Endothelial cell of umbilical vein (primary cell): ENCODE measurements at regions not wholly inside any gene's neighbourhood (a gene's known extent, or its start where the extent isn't known, plus 50 kb on each side); places are given as distances from the start of the nearest gene placed in this dataset.

Experiments used
- BruUV-seq: library from RNA; stranded (reverse); fragments of 400-500 nt; replicated peaks from 2 replicates; lab custom pipeline; 2021; lab: Mats Ljungman, UMichigan
- CTCF ChIA-PET: fragments of 300-600, 350-600 bp; sonication (Branson Sonifier 250); formaldehyde crosslinking; loops from one replicate; lab custom pipeline; 2021; ENCODE audit warnings: antibody characterized with exemption, inconsistent platforms; lab: Charles Lee
- POLR2A ChIA-PET: fragments of 300-600, 350-600 bp; sonication (Branson Sonifier 250); formaldehyde crosslinking; loops from one replicate; lab custom pipeline; 2021; ENCODE audit warnings: antibody characterized with exemption, inconsistent platforms; lab: Charles Lee
- DNase-seq: peaks from one replicate; pipeline ENCODE4 v3.0.0-alpha.2; 2011; ENCODE audit warnings: low read depth, low spot score
- FAIRE-seq: peaks from 2 replicates; lab custom pipeline; 2011; peaks lifted over from hg19 to GRCh38; lab: Jason Lieb, UNC
- H2AFZ ChIP-seq: 2 replicates; pipeline ENCODE4 v1.6.0; 2012; ENCODE audit warnings: low read depth, low read length, control low read depth, inconsistent platforms
- H3K27ac ChIP-seq: 2 replicates; pipeline ENCODE4 v1.5.1; 2011; ENCODE audit warnings: low read depth, mild to moderate bottlenecking, control low read depth, low read length, moderate library complexity; ENCODE audit not compliant: insufficient read depth
- H3K27me3 ChIP-seq, 2 experiments: 2 replicates each; pipeline versions ENCODE4 v1.6.0 to v1.6.1; 2011; ENCODE audit warnings: low read length in 2 of 2, mixed read lengths in 1 of 2; ENCODE audit not compliant: control insufficient read depth in 2 of 2, insufficient read depth in 2 of 2
- H3K36me3 ChIP-seq, 2 experiments: 2 replicates in 1 of 2; 3 replicates in 1 of 2; pipeline ENCODE4 v1.5.1; 2011; ENCODE audit warnings: low read length in 2 of 2, mild to moderate bottlenecking in 1 of 2, moderate library complexity in 1 of 2; ENCODE audit not compliant: control insufficient read depth in 2 of 2, insufficient read depth in 2 of 2; ENCODE audit errors: extremely low read depth in 1 of 2
- H3K4me1 ChIP-seq: 3 replicates; pipeline ENCODE4 v1.5.1; 2011; ENCODE audit warnings: mild to moderate bottlenecking, low read length; ENCODE audit not compliant: control insufficient read depth, insufficient read depth; ENCODE audit errors: extremely low read depth
- H3K4me2 ChIP-seq: 2 replicates; pipeline ENCODE4 v1.6.1; 2011; ENCODE audit warnings: low read length, control low read depth, mixed read lengths; ENCODE audit not compliant: insufficient read depth
- H3K4me3 ChIP-seq, 3 experiments: fragments of 200-600 bp in 1 of 3; sonication (generic), shearing (Covaris generic) in 1 of 3; replicated peaks in 1 of 3; 2 replicates each; pipeline ENCODE4 v1.5.1; 2011 to 2016; ENCODE audit warnings: control low read depth in 3 of 3, low read length in 3 of 3, mild to moderate bottlenecking in 2 of 3, inconsistent platforms in 1 of 3, low read depth in 1 of 3, moderate library complexity in 1 of 3; ENCODE audit not compliant: insufficient read depth in 1 of 3
- H3K79me2 ChIP-seq: 2 replicates; pipeline ENCODE4 v1.6.0; 2012; ENCODE audit warnings: low read length, inconsistent platforms; ENCODE audit not compliant: control insufficient read depth, insufficient read depth
- H3K9ac ChIP-seq: replicated peaks from 2 replicates; pipeline ENCODE3; 2011; ENCODE audit warnings: low read length, control low read depth; ENCODE audit not compliant: insufficient read depth; ENCODE audit errors: extremely low read depth
- H3K9me1 ChIP-seq: replicated peaks from 3 replicates; pipeline ENCODE4 v1.6.0; 2011; ENCODE audit warnings: mild to moderate bottlenecking, low read length; ENCODE audit not compliant: control insufficient read depth, insufficient read depth; ENCODE audit errors: extremely low read depth
- H3K9me3 ChIP-seq: replicated peaks from 2 replicates; pipeline ENCODE4 v1.5.1; 2012; ENCODE audit warnings: low read length, inconsistent platforms; ENCODE audit not compliant: control insufficient read depth, insufficient read depth
- H4K20me1 ChIP-seq: replicated peaks from 2 replicates; pipeline ENCODE3; 2011; ENCODE audit warnings: mild to moderate bottlenecking, low read length; ENCODE audit not compliant: control insufficient read depth, insufficient read depth; ENCODE audit errors: extremely low read depth
- CTCF ChIP-seq, 2 donors: IDR thresholded peaks; 1 replicate in 1 of 2; 2 replicates in 1 of 2; pipeline ENCODE4 v1.5.1; 2011; ENCODE audit warnings: low read length in 2 of 2, mild to moderate bottlenecking in 2 of 2, moderate library complexity in 2 of 2, control low read depth in 1 of 2, inconsistent platforms in 1 of 2, low read depth in 1 of 2; ENCODE audit not compliant: insufficient read depth in 1 of 2; ENCODE audit errors: extremely low read depth in 1 of 2
- EZH2 ChIP-seq: IDR thresholded peaks from 2 replicates; pipeline ENCODE4 v1.6.1; 2012; ENCODE audit warnings: borderline replicate concordance, low read depth, mild to moderate bottlenecking, moderate library complexity, low read length, inconsistent platforms; ENCODE audit not compliant: severe bottlenecking
- FOS ChIP-seq: IDR thresholded peaks from 2 replicates; pipeline ENCODE4 v1.6.1; 2011; ENCODE audit warnings: mild to moderate bottlenecking, low read length, moderate library complexity, borderline replicate concordance; ENCODE audit not compliant: insufficient read depth
- GATA2 ChIP-seq: IDR thresholded peaks from 2 replicates; pipeline ENCODE4 v1.7.0; 2011; ENCODE audit warnings: low read depth, mild to moderate bottlenecking, moderate library complexity, mixed read lengths, low read length; ENCODE audit not compliant: insufficient read length, insufficient read depth
- JUN ChIP-seq: IDR thresholded peaks from 2 replicates; pipeline ENCODE4 v1.6.1; 2011; ENCODE audit warnings: borderline replicate concordance, low read depth; ENCODE audit not compliant: insufficient read length, insufficient read depth
- MAX ChIP-seq: IDR thresholded peaks from 2 replicates; pipeline ENCODE4 v1.6.1; 2011; ENCODE audit not compliant: insufficient read depth, insufficient read length
- MYC ChIP-seq: IDR thresholded peaks from one replicate; pipeline ENCODE4 v1.6.1; 2011; ENCODE audit warnings: mild to moderate bottlenecking, low read depth, low read length
- POLR2A ChIP-seq: IDR thresholded peaks from 2 replicates; pipeline ENCODE4 v1.6.1; 2012; ENCODE audit warnings: low read depth, mild to moderate bottlenecking, control low read depth, low read length
- POLR2AphosphoS5 ChIP-seq: IDR thresholded peaks from 2 replicates; pipeline ENCODE4 v1.6.1; 2012; ENCODE audit warnings: low read depth, mild to moderate bottlenecking, control low read depth, low read length, moderate library complexity; ENCODE audit not compliant: insufficient read depth
- dilution Hi-C: fragments of 300-500 bp; cut with MboI; formaldehyde crosslinking; loops from one replicate; pipeline ENCODE4 v1.15.0; 2019; ENCODE audit warnings: low sequenced_read_pairs; ENCODE audit not compliant: extremely low pct_ligation_motif_present
- intact Hi-C: fragments of 100-400 bp; cut with micrococcal nuclease; formaldehyde crosslinking; loops from one replicate; pipeline ENCODE4 v1.10.0; 2022

- FAIRE-seq = no peak
- H3K4me3 ChIP-seq = no peak overlapping the region
- no TSS peak for BruUV-seq
- CTCF ChIA-PET = no interaction called here
- no peaks in the 10 kb centered on the region for H3K4me1 ChIP-seq
- H3K36me3 ChIP-seq = no peaks in the 10 kb centered on the region
- H4K20me1 ChIP-seq = no peaks in the 10 kb centered on the region
- H3K27ac ChIP-seq = no peak overlapping the region
- intact Hi-C loops = no loop called here
- no peak for DNase-seq
- TF ChIP-seq GATA2 (no peak), EZH2 (no peak), POLR2AphosphoS5 (no peak), MYC (no peak), FOS (no peak), MAX (no peak), POLR2A (no peak), JUN (no peak), CTCF (IDR thresholded peaks at IDR 0.05; ENCODE audit: extremely low read depth in 1 of 2, insufficient read depth in 1 of 2, low read depth in 1 of 2, low read length in 2 of 2) (no peak)
- no peaks in the 10 kb centered on the region for H3K9me3 ChIP-seq
- no peak overlapping the region for H3K4me2 ChIP-seq
- dilution Hi-C loops = no loop called here
- H2AFZ ChIP-seq = no peak overlapping the region
- POLR2A ChIA-PET = no interaction called here
- no peaks in the 10 kb centered on the region for H3K27me3 ChIP-seq
- no peaks in the 10 kb centered on the region for H3K79me2 ChIP-seq
- no peaks in the 10 kb centered on the region for H3K9me1 ChIP-seq
- H3K9ac ChIP-seq = no peak overlapping the region
Observed at GRCh38 chr6:14641423-14642135, 524.0 kb downstream of the CD83 start.
